Posterior vena cava (tissue), 2 donors: ENCODE measurements at regions not wholly inside any gene's neighbourhood (a gene's known extent, or its start where the extent isn't known, plus 50 kb on each side); places are given as distances from the start of the nearest gene placed in this dataset.

Source experiments
- DNase-seq: peaks from one replicate; pipeline ENCODE4 v3.0.0-alpha.2; 2020; ENCODE audit warnings: low spot score
- intact Hi-C, 2 donors: fragments of 100-400 bp; cut with DNase I; formaldehyde crosslinking; loops; one replicate each; pipeline versions ENCODE4 v1.14.1 to v1.14.2; 2022 to 2023
- donor health status: DM: yes; HTN: yes; CAD: no.
- donor health status: DM: yes; HTN: yes; CAD: no.

DNA sequence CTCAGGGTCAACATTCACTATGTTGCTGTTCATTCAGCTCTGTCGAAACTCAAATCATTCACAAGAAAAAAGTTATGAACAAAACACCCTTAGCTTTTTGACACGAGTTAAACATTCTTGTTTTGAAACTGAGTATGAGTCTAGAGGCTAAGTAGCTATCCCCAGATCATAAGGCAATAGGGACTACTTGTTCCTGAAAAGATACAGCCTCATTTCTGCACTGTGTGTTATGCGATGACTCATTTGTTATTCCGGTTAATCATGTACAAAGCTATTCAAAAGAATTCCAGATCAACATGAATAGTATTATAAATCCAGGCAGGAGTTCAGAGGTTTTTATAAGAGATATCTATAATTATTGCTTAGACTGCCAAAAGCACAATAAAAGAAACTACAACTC, 908.0 kb downstream of the QKI start:
- intact Hi-C loops, result no loop called here
- DNase-seq, result no peak

- no peak for DNase-seq
- intact Hi-C loops, result no loop called here
Observed at GRCh38 chr6:164321297-164321696, 906.8 kb downstream of the QKI start.

DNA sequence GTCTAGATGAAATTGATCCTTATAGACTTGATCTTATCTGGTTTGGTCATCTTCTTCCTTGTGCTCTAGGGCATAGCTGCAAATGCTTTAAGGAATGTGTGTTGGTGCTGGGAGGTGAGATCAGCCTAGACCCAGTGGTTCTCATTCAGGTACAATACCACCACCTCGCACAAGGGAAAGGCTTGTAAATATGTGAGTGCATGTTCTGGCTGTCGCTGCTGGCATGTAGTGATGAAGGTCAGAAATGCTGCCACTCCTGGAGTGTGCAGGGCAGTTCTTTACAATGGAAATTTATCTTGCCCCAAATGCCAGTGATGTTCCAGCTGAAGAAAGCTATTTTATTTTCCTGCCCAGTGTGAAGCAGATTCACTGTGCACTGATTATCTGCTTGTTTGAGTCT, 900.9 kb downstream of the QKI start:
- no peak for DNase-seq
- intact Hi-C loops, result no loop called here

GRCh38 chr6:164308339-164308738, 893.8 kb downstream of the QKI start:
- intact Hi-C loops, result no loop called here
- DNase-seq, result no peak

DNA sequence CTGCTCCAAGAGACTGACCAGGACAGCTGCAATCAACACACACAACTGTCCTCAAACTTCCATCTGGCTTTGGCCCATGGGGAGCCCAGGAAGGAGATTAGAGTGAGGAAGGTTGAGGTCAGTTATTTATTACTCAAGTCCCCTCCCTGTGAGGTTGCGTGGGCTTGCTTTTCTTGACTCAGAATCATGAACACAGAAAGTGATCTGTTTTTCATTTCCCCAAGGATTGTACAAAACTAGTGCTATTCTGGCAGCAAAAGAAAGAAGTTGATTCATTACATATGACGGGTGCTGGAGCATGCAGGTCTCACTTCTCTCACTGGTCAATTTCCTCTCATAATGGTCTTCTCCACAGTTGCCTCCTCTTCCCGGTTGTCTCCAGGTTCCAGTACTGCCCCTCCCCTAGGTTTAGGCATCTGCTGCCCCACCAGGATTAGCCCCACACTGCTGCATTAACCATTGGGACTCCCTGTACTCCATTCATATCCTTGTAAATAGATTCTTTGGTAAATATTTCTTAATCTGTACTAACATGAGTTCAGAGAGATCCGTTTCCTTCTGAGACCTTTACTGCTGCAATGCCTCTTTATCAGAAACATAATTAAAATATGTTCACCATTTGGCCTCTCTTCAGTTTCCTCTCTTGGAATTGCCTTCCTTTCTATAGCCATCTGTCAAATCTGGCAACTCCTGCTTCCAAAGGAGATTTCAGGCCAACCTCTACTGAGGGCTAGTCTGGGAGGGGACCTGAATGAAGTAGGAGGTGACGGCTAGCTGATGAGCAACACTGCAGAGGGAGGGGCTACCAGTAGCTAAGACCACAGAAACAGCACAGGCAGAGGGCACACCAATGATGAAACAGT, 888.8 kb downstream of the QKI start:
- intact Hi-C loops, result no loop called here
- no peak for DNase-seq

DNA sequence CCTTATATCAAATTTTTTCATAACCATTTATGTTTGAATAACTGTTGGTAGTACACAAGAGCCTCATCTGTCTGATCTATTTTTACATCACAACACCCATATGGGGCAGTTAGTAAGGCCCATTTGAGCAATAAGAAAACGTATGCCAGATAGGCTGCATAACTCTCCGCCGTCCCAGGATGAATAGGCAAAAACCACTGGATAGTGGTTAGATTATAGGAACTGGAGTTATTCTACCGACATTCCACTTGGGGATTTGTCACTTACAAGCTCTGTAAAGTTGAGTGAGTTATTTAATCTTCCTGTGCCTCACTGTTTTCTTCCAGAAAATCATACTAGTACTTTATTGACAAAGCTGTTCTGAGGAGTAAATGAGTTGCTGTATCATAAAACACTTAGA, 881.9 kb downstream of the QKI start:
- DNase-seq, result no peak
- intact Hi-C loops, result no loop called here

DNA sequence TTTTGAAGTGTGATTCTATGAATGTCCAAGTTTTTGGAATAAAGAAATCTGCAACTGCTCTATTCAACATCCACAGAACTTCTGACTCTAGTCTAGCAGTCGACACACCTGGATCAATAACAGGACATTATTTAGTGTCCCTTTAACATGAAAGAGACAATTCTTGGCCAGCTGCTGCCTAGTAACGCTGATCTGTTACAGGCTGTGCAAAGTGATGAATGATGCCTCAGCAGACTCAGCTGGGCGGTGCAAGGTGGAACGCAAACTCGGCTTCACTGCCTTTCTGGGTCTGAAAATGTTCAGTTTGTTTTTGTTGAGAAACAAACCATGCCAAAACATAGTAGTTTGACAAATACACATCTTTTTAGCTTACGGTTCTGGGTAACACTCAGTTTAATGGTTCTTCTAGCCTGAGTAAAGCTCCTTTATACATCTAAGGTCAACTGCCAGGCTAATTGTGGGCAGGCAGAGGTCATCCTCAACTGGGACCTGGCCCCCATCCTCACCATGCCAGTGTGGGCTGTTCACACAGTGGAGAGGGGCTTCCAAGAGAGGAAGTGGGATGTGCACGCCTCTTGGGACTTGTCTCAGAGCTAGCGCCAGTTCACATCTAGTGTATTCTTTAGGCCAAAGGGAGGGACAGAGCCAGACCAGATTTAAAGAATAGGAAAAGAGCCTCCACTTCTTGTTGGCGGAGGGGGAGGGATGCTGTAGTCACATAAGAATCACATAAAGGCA, 879.7 kb downstream of the QKI start:
- intact Hi-C loops, result no loop called here
- DNase-seq, result no peak

GRCh38 chr6:164291224-164291623, 876.7 kb downstream of the QKI start:
- no peak for DNase-seq
- intact Hi-C loops, result no loop called here

- DNase-seq, result no peak
- intact Hi-C loops, result no loop called here
Observed at GRCh38 chr6:164290101-164290500, 875.6 kb downstream of the QKI start.

DNA sequence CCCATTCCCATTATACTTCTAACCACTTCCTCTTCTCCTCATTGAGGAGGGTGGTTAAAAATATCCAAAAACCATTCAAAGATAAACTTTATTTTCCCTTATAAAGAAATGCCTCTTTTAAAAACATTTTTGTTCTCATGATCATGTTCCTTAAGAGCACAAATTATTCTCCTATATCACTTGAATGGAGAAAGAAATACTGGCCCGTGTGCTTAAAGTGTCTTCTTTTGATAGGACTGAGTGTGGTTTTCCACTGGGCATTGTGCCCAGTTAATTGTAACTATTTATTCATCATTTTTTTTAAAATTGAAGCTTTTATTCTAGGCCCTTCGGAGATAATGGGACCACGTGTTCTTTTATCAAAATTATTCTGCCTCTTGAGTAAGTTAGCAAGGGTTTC, 871.5 kb downstream of the QKI start:
- intact Hi-C loops, result no loop called here
- DNase-seq, result no peak

DNA sequence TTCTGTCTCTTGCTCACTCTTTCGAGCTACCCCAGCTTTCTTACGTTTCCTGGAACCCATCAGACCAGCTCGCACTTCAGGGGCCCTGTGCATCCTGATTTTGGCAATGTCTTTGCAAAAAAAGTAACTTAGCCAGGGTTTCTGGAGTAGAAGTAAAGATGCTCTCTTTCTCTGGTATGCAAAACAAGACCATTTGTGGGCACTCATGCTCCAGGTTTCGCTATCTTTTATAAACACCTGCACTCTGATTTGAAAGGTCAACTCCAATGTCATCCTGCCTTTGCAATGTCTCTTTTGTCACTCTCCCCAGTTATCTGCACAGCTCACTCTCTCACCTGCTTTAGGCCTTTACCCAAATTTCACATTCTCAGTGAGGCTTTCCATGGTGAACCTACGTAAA, 869.1 kb downstream of the QKI start:
- no peak for DNase-seq
- intact Hi-C loops, result no loop called here

DNA sequence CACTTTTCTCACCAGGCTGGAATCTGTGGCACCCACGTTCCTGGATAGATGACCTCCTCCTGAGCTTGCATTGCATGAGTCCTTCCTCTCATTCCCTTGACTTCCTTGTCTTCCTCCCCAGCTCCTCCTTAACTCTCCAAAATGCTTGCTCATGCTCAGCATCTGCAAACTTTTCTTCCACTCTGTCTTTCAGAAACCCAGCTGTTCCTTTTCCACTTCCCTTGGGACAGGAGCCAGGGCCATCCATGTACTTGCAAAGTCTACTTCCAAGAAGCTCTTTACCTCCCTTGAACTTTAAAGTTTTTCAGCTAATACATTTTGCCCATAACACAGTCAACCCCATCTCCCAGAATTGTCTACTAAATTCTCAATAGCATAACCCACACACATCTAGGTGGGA, 861.7 kb downstream of the QKI start:
- DNase-seq, result no peak
- intact Hi-C loops, result no loop called here

- DNase-seq, result no peak
- intact Hi-C loops, result no loop called here
Observed at GRCh38 chr6:164275773-164276172, 861.3 kb downstream of the QKI start.

DNA sequence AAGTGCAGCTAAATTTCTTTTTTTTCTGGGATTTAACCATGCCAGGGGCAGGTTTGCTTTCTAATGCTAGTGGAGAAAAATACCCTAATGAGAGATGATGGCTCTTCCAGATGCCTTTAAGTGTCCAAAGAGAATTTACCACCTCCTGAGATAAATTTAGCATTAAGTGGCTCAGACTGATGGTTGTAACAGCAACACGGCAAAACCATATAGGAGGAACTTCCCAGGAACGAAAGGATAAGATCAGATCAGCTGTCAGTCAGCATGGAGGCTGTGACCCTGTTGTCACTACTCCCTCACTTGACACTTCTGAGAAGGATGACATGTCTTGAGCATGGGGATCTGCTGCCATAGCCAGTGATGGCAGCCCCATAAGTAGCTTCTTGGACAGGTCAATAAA, 860.0 kb downstream of the QKI start:
- intact Hi-C loops, result no loop called here
- DNase-seq, result no peak

DNA sequence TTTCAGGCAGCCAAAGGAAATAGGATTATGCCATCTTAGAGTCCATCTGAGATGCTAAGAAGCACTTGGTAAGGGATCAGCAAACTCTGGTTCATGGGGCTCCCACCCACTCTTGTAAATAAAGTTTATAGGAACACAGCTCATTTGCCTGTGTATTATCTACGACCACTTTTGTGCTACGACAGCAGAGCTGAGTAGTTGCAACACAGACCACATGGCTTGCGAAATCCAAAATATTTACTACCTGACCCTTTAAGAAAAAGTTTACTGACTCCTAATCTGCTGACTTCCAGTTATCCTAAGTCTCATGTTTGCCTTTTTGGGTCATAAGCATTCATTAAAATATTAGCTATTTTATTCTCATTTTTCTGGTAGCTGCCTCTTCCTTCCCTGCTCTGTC, 859.0 kb downstream of the QKI start:
- DNase-seq, result no peak
- intact Hi-C loops, result no loop called here

DNA sequence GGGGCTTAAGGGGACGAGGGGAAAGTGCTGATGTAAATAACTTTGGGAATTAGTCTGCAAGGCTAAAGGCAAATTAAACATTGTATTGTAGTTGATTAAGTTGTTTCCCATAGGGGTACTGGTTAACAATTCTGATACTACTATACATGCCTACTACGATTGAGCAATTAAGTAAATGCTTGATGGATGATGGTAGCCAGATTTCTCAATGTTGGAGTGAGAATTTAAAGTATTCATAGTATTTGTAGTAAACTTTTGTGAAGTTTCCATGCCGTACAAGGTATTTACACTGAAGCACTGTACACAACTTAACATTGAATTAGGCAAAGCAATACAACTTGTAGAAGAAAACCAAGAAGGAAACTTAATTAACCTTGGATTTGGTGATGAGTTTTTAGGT, 852.3 kb downstream of the QKI start:
- intact Hi-C loops, result no loop called here
- DNase-seq, result no peak

DNA sequence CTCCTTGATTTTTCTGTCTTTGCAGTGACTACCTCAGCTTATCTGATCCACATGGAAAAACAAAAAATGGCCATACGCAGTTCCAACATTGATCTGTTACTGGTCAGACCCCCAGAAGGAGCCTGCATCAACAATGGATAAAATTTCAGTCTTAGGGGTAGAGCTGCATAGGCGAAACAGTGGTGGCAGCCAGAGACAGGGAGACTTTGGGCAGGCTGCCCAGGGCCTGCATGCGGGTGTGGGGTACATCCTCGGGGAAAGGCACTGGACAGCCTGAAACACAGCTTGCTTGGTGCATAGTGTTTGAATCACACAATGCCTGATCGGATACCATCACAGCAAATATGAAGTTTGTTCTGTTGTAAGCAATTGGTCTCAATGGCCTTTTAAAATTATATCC, 847.8 kb downstream of the QKI start:
- DNase-seq, result no peak
- intact Hi-C loops, result no loop called here

DNA sequence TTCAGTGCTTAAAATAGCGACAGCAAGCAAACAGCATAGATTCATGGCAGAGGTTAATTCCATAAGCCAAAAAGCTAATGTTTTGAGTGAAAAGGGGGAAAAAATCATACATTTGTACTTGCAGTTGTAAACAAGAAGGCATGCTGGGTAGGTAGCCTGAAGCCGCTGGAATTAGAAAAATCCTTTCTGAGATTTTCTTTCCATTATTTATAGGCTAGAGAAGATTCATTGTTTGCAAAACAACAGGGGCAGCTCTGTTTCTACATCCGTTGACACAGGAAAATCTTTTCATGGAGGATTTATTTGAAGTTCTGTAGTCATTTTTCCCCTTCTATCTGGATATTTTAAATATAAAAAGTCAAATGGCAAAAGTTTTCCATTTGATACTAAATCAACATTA, 843.9 kb downstream of the QKI start:
- intact Hi-C loops, result loop anchor here in 1 of 2 donors (5.0 kb wide), 1 partner anchor 1701 kb away; no protein-coding TSS in a partner anchor
- DNase-seq, result no peak

DNA sequence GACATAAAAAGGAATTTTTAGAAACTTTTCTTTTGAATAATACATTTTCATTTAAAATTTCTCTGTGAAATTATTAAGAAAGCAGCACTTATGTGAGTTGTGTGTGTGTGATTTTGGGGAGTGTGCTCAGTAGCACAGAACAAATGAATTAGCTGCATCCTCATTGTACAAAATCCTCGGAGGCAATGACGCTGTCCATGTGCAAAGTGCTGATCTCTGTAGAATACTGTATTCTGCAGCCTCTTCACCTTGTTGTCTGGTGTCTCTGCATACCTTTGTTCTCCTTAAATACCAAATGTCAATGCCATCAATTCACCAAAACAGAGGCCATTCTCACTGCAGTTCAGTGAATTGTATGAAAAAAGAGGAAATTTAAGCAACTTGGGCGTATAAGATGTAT, 838.4 kb downstream of the QKI start:
- intact Hi-C loops, result no loop called here
- DNase-seq, result no peak

DNA sequence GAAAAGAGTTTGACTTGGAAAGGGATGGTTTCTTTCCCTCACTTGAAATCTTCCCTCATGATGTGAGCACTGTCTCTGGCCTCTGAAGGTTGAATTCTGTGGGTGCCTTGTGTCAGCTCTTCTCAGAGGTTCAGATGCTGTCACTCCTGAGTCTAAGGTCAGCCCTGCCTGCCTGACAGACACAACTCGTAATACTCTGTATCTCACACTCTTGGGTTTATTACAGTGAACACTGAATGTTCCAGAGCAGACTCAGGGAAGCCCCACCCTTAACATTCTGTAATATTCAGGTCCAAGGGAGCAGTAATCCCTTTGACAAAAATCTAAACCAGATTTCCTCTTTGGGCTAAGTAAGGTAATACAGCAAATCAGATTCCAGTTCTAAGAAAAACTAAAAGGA, 837.8 kb downstream of the QKI start:
- DNase-seq, result no peak
- intact Hi-C loops, result no loop called here

GRCh38 chr6:164247106-164247505, 832.6 kb downstream of the QKI start:
- intact Hi-C loops, result no loop called here
- DNase-seq, result no peak
